GM23338 (cell line): ENCODE measurements at regions not wholly inside any gene's neighbourhood (a gene's known extent, or its start where the extent isn't known, plus 50 kb on each side); places are given as distances from the start of the nearest gene placed in this dataset.

ENCODE experiments used
- ATAC-seq: fragments of 200-7000 bp; cut with Tn5 transposase; 3 replicates; pipeline ENCODE4 v1.9.1; 2020
- DNase-seq: peaks from one replicate; pipeline ENCODE4 v3.0.0-alpha.2; 2015; ENCODE audit warnings: low spot score
- H2AFZ ChIP-seq: fragments of 200-600 bp; sonication (generic); 2 replicates; pipeline ENCODE4 v1.8.0; 2016; ENCODE audit warnings: antibody characterized with exemption, mild to moderate bottlenecking, moderate library complexity
- H3F3A ChIP-seq: fragments of 200-600 bp; sonication (generic); replicated peaks from 2 replicates; pipeline ENCODE4 v1.8.0; 2017; ENCODE audit warnings: antibody characterized with exemption, mixed run types, low read depth
- H3K27ac ChIP-seq: fragments of 200-600 bp; sonication (generic); 2 replicates; pipeline ENCODE4 v1.6.1; 2016; ENCODE audit warnings: low read depth
- H3K27me3 ChIP-seq: fragments of 200-600 bp; sonication (generic); 2 replicates; pipeline ENCODE4 v1.8.0; 2016; ENCODE audit warnings: mild to moderate bottlenecking, mixed run types, moderate library complexity; ENCODE audit not compliant: insufficient read depth
- H3K36me3 ChIP-seq: fragments of 200-600 bp; sonication (generic); 2 replicates; pipeline ENCODE4 v1.8.0; 2016; ENCODE audit warnings: mild to moderate bottlenecking; ENCODE audit not compliant: insufficient read depth
- H3K4me1 ChIP-seq: fragments of 200-600 bp; sonication (generic); 2 replicates; pipeline ENCODE4 v1.8.0; 2016; ENCODE audit warnings: mild to moderate bottlenecking, moderate library complexity; ENCODE audit not compliant: insufficient read depth
- H3K4me2 ChIP-seq: fragments of 200-600 bp; sonication (generic); 2 replicates; pipeline ENCODE4 v1.7.1; 2017; ENCODE audit warnings: mixed run types
- H3K4me3 ChIP-seq: fragments of 200-600 bp; sonication (generic); 2 replicates; pipeline ENCODE4 v1.6.1; 2016; ENCODE audit warnings: mixed run types
- H3K79me2 ChIP-seq: fragments of 200-600 bp; sonication (generic); replicated peaks from 2 replicates; pipeline ENCODE4 v1.8.0; 2017; ENCODE audit warnings: mild to moderate bottlenecking; ENCODE audit not compliant: insufficient read depth
- H3K9me2 ChIP-seq: fragments of 200-600 bp; sonication (generic); 2 replicates; pipeline ENCODE4 v1.8.0; 2017; ENCODE audit not compliant: insufficient read depth
- H4K20me1 ChIP-seq: fragments of 200-600 bp; sonication (generic); replicated peaks from 2 replicates; pipeline ENCODE4 v1.8.0; 2017; ENCODE audit warnings: mild to moderate bottlenecking; ENCODE audit not compliant: insufficient read depth
- H3K27ac Mint-ChIP-seq: 2 replicates; pipeline ENCODE4 v1.8.0; 2020; ENCODE audit warnings: inconsistent platforms, mild to moderate bottlenecking, moderate library complexity, mixed read lengths
- H3K27me3 Mint-ChIP-seq: 3 replicates; pipeline ENCODE4 v1.8.0; 2022; ENCODE audit warnings: low read depth, mild to moderate bottlenecking, moderate library complexity, mixed read lengths, inconsistent platforms; ENCODE audit not compliant: insufficient read depth, poor library complexity
- H3K36me3 Mint-ChIP-seq: 3 replicates; pipeline ENCODE4 v1.8.0; 2021; ENCODE audit warnings: low read depth, mild to moderate bottlenecking, inconsistent platforms, moderate library complexity, mixed read lengths
- H3K4me1 Mint-ChIP-seq: 3 replicates; pipeline ENCODE4 v1.8.0; 2020; ENCODE audit warnings: mild to moderate bottlenecking, inconsistent platforms, mixed read lengths
- H3K4me3 Mint-ChIP-seq: 3 replicates; pipeline ENCODE4 v1.8.0; 2021; ENCODE audit warnings: moderate library complexity, mild to moderate bottlenecking, inconsistent platforms, mixed read lengths
- H3K9me3 Mint-ChIP-seq: 3 replicates; pipeline ENCODE4 v1.8.0; 2020; ENCODE audit warnings: moderate library complexity, mild to moderate bottlenecking, inconsistent platforms, mixed read lengths
- ETS1 ChIP-seq: IDR thresholded peaks from 2 replicates; pipeline ENCODE4 v1.6.1; 2016; ENCODE audit warnings: antibody characterized with exemption
- NANOG ChIP-seq: IDR thresholded peaks from 2 replicates; pipeline ENCODE4 v1.6.1; 2016; ENCODE audit warnings: antibody characterized with exemption, borderline replicate concordance
- STAT1 ChIP-seq: IDR thresholded peaks from one replicate; pipeline ENCODE4 v1.6.1; 2016; ENCODE audit warnings: antibody characterized with exemption; ENCODE audit not compliant: unreplicated experiment
- ZNF114 ChIP-seq: fragments of 250-450 bp; sonication (Bioruptor Pico); IDR thresholded peaks from 2 replicates; pipeline ENCODE4 v1.5.0; 2020; ENCODE audit warnings: mild to moderate bottlenecking, moderate library complexity
- ZNF331 ChIP-seq: fragments of 250-450 bp; sonication (Bioruptor Pico); IDR thresholded peaks from 2 replicates; pipeline ENCODE4 v1.5.0; 2020; ENCODE audit warnings: low read depth, mild to moderate bottlenecking, moderate library complexity
- ZNF462 ChIP-seq: fragments of 250-450 bp; sonication (Bioruptor Pico); IDR thresholded peaks from 2 replicates; pipeline ENCODE4 v1.5.0; 2020; ENCODE audit warnings: mild to moderate bottlenecking, moderate library complexity

GRCh38 chr5:57626703-57627102, 144.1 kb upstream of the ACTBL2 start (continued):
- TF ChIP-seq ZNF462 (CRISPR knock-in tag) (no peak), ZNF114 (no peak)

GRCh38 chr5:57621624-57622023, 139.0 kb upstream of the ACTBL2 start:
- Mint-ChIP-seq H3K4me1 (no peaks in the 10 kb centered on the region), H3K27me3 (no peaks in the 10 kb centered on the region), H3K4me3 (no peak overlapping the region), H3K9me3 (no peaks in the 10 kb centered on the region), H3K27ac (no peak overlapping the region), H3K36me3 (no peaks in the 10 kb centered on the region)
- Histone ChIP-seq H3K9me2 (no peaks in the 10 kb centered on the region), H3K36me3 (no peaks in the 10 kb centered on the region), H3K4me1 (no peaks in the 10 kb centered on the region), H3K79me2 (no peaks in the 10 kb centered on the region), H2AFZ (no peak overlapping the region), H3K27me3 (no peaks in the 10 kb centered on the region), H3K27ac (no peak overlapping the region), H3F3A (no peaks in the 10 kb centered on the region), H3K4me3 (no peak overlapping the region), H4K20me1 (no peaks in the 10 kb centered on the region), H3K4me2 (no peak overlapping the region)
- TF ChIP-seq ZNF114: no peak
- no peak for TF ChIP-seq NANOG
- no peak for TF ChIP-seq ETS1
- no peak for TF ChIP-seq STAT1
- TF ChIP-seq ZNF331 (CRISPR knock-in tag): no peak
- no peak for TF ChIP-seq ZNF462 (CRISPR knock-in tag)
- DNase-seq (no peak), ATAC-seq (no peak)
